ENCODE measurements at regions not wholly inside any gene's neighbourhood (a gene's known extent, or its start where the extent isn't known, plus 50 kb on each side); places are given as distances from the start of the nearest gene placed in this dataset.
"Not testable (repeated sequence)": the region's sequence is repeated elsewhere in the genome, so short reads cannot be mapped to it uniquely, and the experiment has no call there.

- no peak overlapping the region for H3K4me3 Mint-ChIP-seq
- H3K27me3 Mint-ChIP-seq: no peaks in the 10 kb centered on the region
Observed at GRCh38 chr2:187693923-187694322, 139.7 kb upstream of the TFPI start.

GRCh38 chr2:187696644-187697043 is 142.4 kb upstream of the TFPI start:
- not testable (repeated sequence) for H3K27ac Mint-ChIP-seq; H3K9me3 Mint-ChIP-seq; H3K4me3 Mint-ChIP-seq; DNase-seq; H3K27me3 Mint-ChIP-seq; H3K36me3 Mint-ChIP-seq (ENCODE audit: insufficient read depth); ATAC-seq (replicated peaks); H3K4me1 Mint-ChIP-seq (ENCODE audit: low read depth in 2 of 2)

More at GRCh38 chr2:187693923-187694322, 139.7 kb upstream of the TFPI start:
- no peaks in the 10 kb centered on the region for H3K36me3 Mint-ChIP-seq (ENCODE audit: insufficient read depth)
- no peak overlapping the region for H3K27ac Mint-ChIP-seq
- DNase-seq (no peak), ATAC-seq (replicated peaks) (no peak)
- no peaks in the 10 kb centered on the region for H3K4me1 Mint-ChIP-seq (ENCODE audit: low read depth in 2 of 2)
- H3K9me3 Mint-ChIP-seq: peaks cover 4 to 14% of the 10 kb centered on the region in 2 donors

GRCh38 chr2:187698374-187699110 is 144.3 kb upstream of the TFPI start:
- peaks cover under 1% of the 10 kb centered on the region for H3K36me3 Mint-ChIP-seq (ENCODE audit: insufficient read depth)
- H3K9me3 Mint-ChIP-seq: peaks cover 4 to 13% of the 10 kb centered on the region in 2 donors
- no peak overlapping the region for H3K4me3 Mint-ChIP-seq
- H3K27ac Mint-ChIP-seq: no peak overlapping the region
- ATAC-seq (replicated peaks) (no peak), DNase-seq (no peak)
- no peaks in the 10 kb centered on the region for H3K4me1 Mint-ChIP-seq (ENCODE audit: low read depth in 2 of 2)
- no peaks in the 10 kb centered on the region for H3K27me3 Mint-ChIP-seq

GRCh38 chr2:187702157-187702556 is 147.9 kb upstream of the TFPI start:
- H3K36me3 Mint-ChIP-seq (ENCODE audit: insufficient read depth): peaks cover 2% of the 10 kb centered on the region
- peaks cover 4 to 7% of the 10 kb centered on the region in 2 donors for H3K9me3 Mint-ChIP-seq
- H3K27me3 Mint-ChIP-seq: no peaks in the 10 kb centered on the region
- H3K27ac Mint-ChIP-seq: no peak overlapping the region
- no peaks in the 10 kb centered on the region for H3K4me1 Mint-ChIP-seq (ENCODE audit: low read depth in 2 of 2)
- ATAC-seq (replicated peaks) (no peak), DNase-seq (no peak)
- H3K4me3 Mint-ChIP-seq: no peak overlapping the region

GRCh38 chr2:187708272-187708671 is 154.0 kb upstream of the TFPI start:
- H3K27me3 Mint-ChIP-seq: no peaks in the 10 kb centered on the region
- ATAC-seq (replicated peaks) (no peak), DNase-seq (no peak)
- H3K9me3 Mint-ChIP-seq: peaks cover 0 to 12% of the 10 kb centered on the region in 2 donors
- H3K27ac Mint-ChIP-seq: no peak overlapping the region
- H3K36me3 Mint-ChIP-seq (ENCODE audit: insufficient read depth): peaks cover 2% of the 10 kb centered on the region
- H3K4me3 Mint-ChIP-seq: no peak overlapping the region
- H3K4me1 Mint-ChIP-seq (ENCODE audit: low read depth in 2 of 2): no peaks in the 10 kb centered on the region

GRCh38 chr2:187709065-187709464 is 154.8 kb upstream of the TFPI start:
- DNase-seq: no peak
- no peaks in the 10 kb centered on the region for H3K27me3 Mint-ChIP-seq
- no peaks in the 10 kb centered on the region for H3K4me1 Mint-ChIP-seq (ENCODE audit: low read depth in 2 of 2)
- H3K4me3 Mint-ChIP-seq: no peak overlapping the region
- no peaks in the 10 kb centered on the region for H3K36me3 Mint-ChIP-seq (ENCODE audit: insufficient read depth)
- H3K27ac Mint-ChIP-seq: no peak overlapping the region
- peaks cover 2 to 12% of the 10 kb centered on the region in 2 donors for H3K9me3 Mint-ChIP-seq
- no peak for ATAC-seq (replicated peaks)

GRCh38 chr2:187710791-187711521 is 156.7 kb upstream of the TFPI start:
- no peak overlapping the region for H3K4me3 Mint-ChIP-seq
- no peak overlapping the region for H3K27ac Mint-ChIP-seq
- no peaks in the 10 kb centered on the region for H3K27me3 Mint-ChIP-seq
- H3K9me3 Mint-ChIP-seq: peaks cover 2 to 19% of the 10 kb centered on the region in 2 donors
- H3K4me1 Mint-ChIP-seq (ENCODE audit: low read depth in 2 of 2): no peaks in the 10 kb centered on the region
- ATAC-seq (replicated peaks) (no peak), DNase-seq (no peak)
- H3K36me3 Mint-ChIP-seq (ENCODE audit: insufficient read depth): no peaks in the 10 kb centered on the region

GRCh38 chr2:187715590-187715989 is 161.4 kb upstream of the TFPI start:
- Mint-ChIP-seq H3K4me1 (ENCODE audit: low read depth in 2 of 2) (no peaks in the 10 kb centered on the region), H3K27ac (no peak overlapping the region), H3K36me3 (ENCODE audit: insufficient read depth) (peaks cover 3% of the 10 kb centered on the region), H3K9me3 (peaks cover 2 to 9% of the 10 kb centered on the region in 2 donors), H3K27me3 (no peaks in the 10 kb centered on the region), H3K4me3 (no peak overlapping the region)
- no peak for DNase-seq
- ATAC-seq (replicated peaks): no peak

GRCh38 chr2:187716301-187716700 is 162.1 kb upstream of the TFPI start:
- ATAC-seq (replicated peaks): no peak
- H3K27ac Mint-ChIP-seq: no peak overlapping the region
- H3K9me3 Mint-ChIP-seq: peaks cover 2 to 12% of the 10 kb centered on the region in 2 donors
- H3K27me3 Mint-ChIP-seq: no peaks in the 10 kb centered on the region
- no peaks in the 10 kb centered on the region for H3K4me1 Mint-ChIP-seq (ENCODE audit: low read depth in 2 of 2)
- DNase-seq: no peak
- peaks cover 3% of the 10 kb centered on the region for H3K36me3 Mint-ChIP-seq (ENCODE audit: insufficient read depth)
- H3K4me3 Mint-ChIP-seq: no peak overlapping the region

GRCh38 chr2:187718092-187718491 is 163.9 kb upstream of the TFPI start:
- H3K9me3 Mint-ChIP-seq: peaks cover 5 to 20% of the 10 kb centered on the region in 2 donors
- H3K27ac Mint-ChIP-seq: no peak overlapping the region
- no peaks in the 10 kb centered on the region for H3K4me1 Mint-ChIP-seq (ENCODE audit: low read depth in 2 of 2)
- ATAC-seq (replicated peaks): no peak
- peaks cover 3% of the 10 kb centered on the region for H3K36me3 Mint-ChIP-seq (ENCODE audit: insufficient read depth)
- DNase-seq: no peak
- H3K27me3 Mint-ChIP-seq: no peaks in the 10 kb centered on the region
- H3K4me3 Mint-ChIP-seq: no peak overlapping the region

GRCh38 chr2:187719510-187719909 is 165.3 kb upstream of the TFPI start:
- Mint-ChIP-seq H3K27ac (no peak overlapping the region), H3K36me3 (ENCODE audit: insufficient read depth) (peaks cover 3% of the 10 kb centered on the region), H3K9me3 (peaks cover 3 to 28% of the 10 kb centered on the region in 2 donors), H3K27me3 (no peaks in the 10 kb centered on the region), H3K4me1 (ENCODE audit: low read depth in 2 of 2) (no peaks in the 10 kb centered on the region), H3K4me3 (no peak overlapping the region)
- no peak for DNase-seq
- no peak for ATAC-seq (replicated peaks)

- H3K27ac Mint-ChIP-seq: no peak overlapping the region
- H3K9me3 Mint-ChIP-seq: peaks cover 3 to 8% of the 10 kb centered on the region in 2 donors
- no peak for DNase-seq
- H3K27me3 Mint-ChIP-seq: no peaks in the 10 kb centered on the region
- H3K36me3 Mint-ChIP-seq (ENCODE audit: insufficient read depth): no peaks in the 10 kb centered on the region
- H3K4me1 Mint-ChIP-seq (ENCODE audit: low read depth in 2 of 2): no peaks in the 10 kb centered on the region
- H3K4me3 Mint-ChIP-seq: no peak overlapping the region
- no peak for ATAC-seq (replicated peaks)
Observed at GRCh38 chr2:187748958-187749357, 194.7 kb upstream of the TFPI start.

GRCh38 chr2:187749804-187750431 is 195.7 kb upstream of the TFPI start:
- Mint-ChIP-seq H3K4me3 (no peak overlapping the region), H3K27me3 (no peaks in the 10 kb centered on the region), H3K9me3 (peaks cover 6 to 8% of the 10 kb centered on the region in 2 donors), H3K4me1 (ENCODE audit: low read depth in 2 of 2) (no peaks in the 10 kb centered on the region), H3K27ac (no peak overlapping the region), H3K36me3 (ENCODE audit: insufficient read depth) (no peaks in the 10 kb centered on the region)
- DNase-seq (no peak), ATAC-seq (replicated peaks) (no peak)

GRCh38 chr2:187768995-187769394 is 214.8 kb upstream of the TFPI start:
- no peaks in the 10 kb centered on the region for H3K36me3 Mint-ChIP-seq (ENCODE audit: insufficient read depth)
- H3K27me3 Mint-ChIP-seq: no peaks in the 10 kb centered on the region
- H3K4me3 Mint-ChIP-seq: no peak overlapping the region
- ATAC-seq (replicated peaks) (no peak), DNase-seq (no peak)
- H3K4me1 Mint-ChIP-seq (ENCODE audit: low read depth in 2 of 2): no peaks in the 10 kb centered on the region
- no peak overlapping the region for H3K27ac Mint-ChIP-seq
- H3K9me3 Mint-ChIP-seq: peaks cover 6 to 7% of the 10 kb centered on the region in 2 donors
